T47D (cell line): ENCODE measurements at regions not wholly inside any gene's neighbourhood (a gene's known extent, or its start where the extent isn't known, plus 50 kb on each side); places are given as distances from the start of the nearest gene placed in this dataset.

Source experiments
- DNase-seq, 2 experiments: peaks; one replicate each; pipeline versions ENCODE4 v3.0.0 to v3.0.0-alpha.2; 2011 to 2012; ENCODE audit warnings: low read depth in 1 of 2, low spot score in 1 of 2
- JUND ChIP-seq: IDR thresholded peaks from 2 replicates; pipeline ENCODE4 v1.6.1; 2012; ENCODE audit warnings: low read depth
- in situ Hi-C: cut with HindIII; loops from 2 replicates; pipeline ENCODE4 v1.10.0; 2016; ENCODE audit warnings: low sequenced_read_pairs, low pct_unique_long_range_greater_than_20kb

GRCh38 chr14:25136811-25137210 is 86.9 kb upstream of the STXBP6 start:
- in situ Hi-C loops = no loop called here
- TF ChIP-seq JUND = no peak
- DNase-seq = no peak

- no peak for DNase-seq
- in situ Hi-C loops = no loop called here
- TF ChIP-seq JUND = no peak
Measured at GRCh38 chr14:25134184-25134583, 84.2 kb upstream of the STXBP6 start.

DNA sequence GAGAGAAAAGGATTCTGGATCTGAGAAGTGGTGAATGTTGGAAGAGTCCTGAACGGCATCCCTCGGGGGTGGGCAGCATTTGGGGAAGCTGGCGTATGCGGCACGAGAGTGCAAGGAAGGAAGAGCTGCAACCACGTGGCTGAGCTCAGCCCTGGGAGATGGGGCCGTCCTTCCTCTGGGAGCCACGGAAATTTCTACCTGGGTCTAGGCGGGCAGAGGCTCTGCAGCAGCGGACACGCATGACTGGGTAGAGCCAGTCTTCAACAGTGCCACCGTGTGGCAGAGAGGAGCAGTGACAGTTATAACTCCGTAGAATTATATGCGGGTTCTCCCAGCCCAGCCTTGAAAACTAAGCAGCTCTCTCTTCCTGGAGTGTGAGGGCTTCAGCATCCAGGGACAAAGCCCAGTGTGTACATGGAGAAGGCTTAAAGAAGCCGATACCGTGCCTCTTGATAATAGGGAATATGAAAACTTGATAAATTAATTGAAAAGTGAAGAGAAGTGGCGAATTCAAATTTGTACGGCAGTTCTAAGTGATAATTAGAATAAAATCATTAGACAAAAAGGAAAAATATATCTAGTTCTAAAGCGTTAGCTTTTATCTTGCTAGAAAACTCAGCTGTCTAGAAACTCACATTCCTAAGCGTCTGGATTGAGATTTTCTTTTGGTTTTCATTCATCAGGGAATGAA is 82.9 kb upstream of the STXBP6 start:
- DNase-seq = peak; percentile 56 to 85
- no peak for TF ChIP-seq JUND
- in situ Hi-C loops = no loop called here

GRCh38 chr14:25132094-25132493 is 82.1 kb upstream of the STXBP6 start:
- in situ Hi-C loops = no loop called here
- no peak for TF ChIP-seq JUND

GRCh38 chr14:25122843-25123242 is 72.9 kb upstream of the STXBP6 start:
- DNase-seq = no peak
- no peak for TF ChIP-seq JUND
- in situ Hi-C loops = no loop called here

More at GRCh38 chr14:25132094-25132493, 82.1 kb upstream of the STXBP6 start:
- DNase-seq = no peak

- in situ Hi-C loops = no loop called here
- DNase-seq = no peak
- TF ChIP-seq JUND = no peak
Measured at GRCh38 chr14:25122211-25122610, 72.3 kb upstream of the STXBP6 start.

GRCh38 chr14:25121337-25122129 is 71.6 kb upstream of the STXBP6 start:
- DNase-seq = peak in 1 of 2 experiments; percentile 23
- in situ Hi-C loops = no loop called here
- TF ChIP-seq JUND = no peak

GRCh38 chr14:25120261-25120660 is 70.3 kb upstream of the STXBP6 start:
- in situ Hi-C loops = no loop called here
- DNase-seq = no peak
- no peak for TF ChIP-seq JUND

DNA sequence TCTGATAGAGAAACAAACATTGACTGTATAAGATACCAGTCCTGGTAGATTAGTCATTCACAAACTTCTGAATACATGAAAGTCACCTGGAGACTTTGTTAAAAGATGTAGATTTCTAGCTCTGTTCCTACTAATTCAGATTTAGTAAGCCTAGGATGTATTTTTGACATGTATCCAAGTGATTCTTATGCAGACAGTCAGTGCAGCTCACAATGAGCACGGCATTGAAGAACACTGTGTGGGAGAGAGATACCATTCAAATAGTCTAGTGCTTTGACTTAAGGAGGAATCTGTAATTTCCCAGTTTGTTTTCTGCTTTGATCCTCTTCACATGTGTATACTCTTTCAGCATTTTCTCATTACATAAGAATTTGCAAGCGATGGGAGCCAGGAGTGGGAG is 68.7 kb upstream of the STXBP6 start:
- in situ Hi-C loops = no loop called here
- no peak for TF ChIP-seq JUND
- no peak for DNase-seq

DNA sequence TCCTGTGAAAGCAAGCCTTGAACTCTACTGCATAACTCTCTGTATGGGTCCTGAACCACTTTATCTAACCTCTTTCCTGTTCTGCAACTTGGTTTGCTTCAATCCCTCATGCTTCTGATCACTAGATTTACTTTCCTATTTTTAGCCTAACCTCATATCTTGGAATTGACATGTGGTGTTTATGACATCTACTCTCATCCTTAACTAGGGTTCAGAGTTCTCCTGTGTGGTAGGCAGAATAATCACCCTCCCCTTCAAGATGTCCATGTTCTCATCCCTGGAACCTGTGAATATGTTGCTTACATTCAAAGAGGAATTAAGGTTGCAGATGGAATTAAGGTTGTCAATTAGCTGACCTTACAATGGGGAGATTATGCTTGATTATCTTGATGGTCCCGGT is 67.4 kb upstream of the STXBP6 start:
- in situ Hi-C loops = no loop called here
- no peak for DNase-seq
- no peak for TF ChIP-seq JUND

DNA sequence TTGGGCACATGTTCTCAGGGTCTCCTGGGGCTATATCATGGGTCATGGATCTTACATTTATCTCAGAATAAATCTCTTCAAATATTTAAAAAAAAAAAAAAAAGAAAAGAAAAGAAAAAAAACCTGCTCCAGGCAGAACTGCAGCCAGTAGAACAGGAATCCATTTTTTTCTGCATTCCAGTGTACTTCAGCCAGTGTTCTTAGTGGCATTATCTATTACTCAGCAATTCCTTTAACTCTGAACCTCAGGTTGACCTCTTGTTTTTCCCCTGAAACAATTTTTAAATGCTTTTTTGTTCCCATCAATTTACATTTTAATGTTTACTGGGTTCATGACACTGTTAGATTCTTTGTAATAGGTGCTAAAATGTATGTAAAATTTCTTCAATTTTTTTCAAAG is 66.7 kb upstream of the STXBP6 start:
- no peak for TF ChIP-seq JUND
- DNase-seq = no peak
- in situ Hi-C loops = no loop called here

GRCh38 chr14:25113394-25113793 is 63.4 kb upstream of the STXBP6 start:
- in situ Hi-C loops = no loop called here
- no peak for TF ChIP-seq JUND
- DNase-seq = no peak

GRCh38 chr14:25111061-25111601 is 61.2 kb upstream of the STXBP6 start:
- TF ChIP-seq JUND = no peak
- in situ Hi-C loops = no loop called here
- DNase-seq = peak in 1 of 2 experiments; percentile 15

GRCh38 chr14:25110106-25110505 is 60.2 kb upstream of the STXBP6 start:
- in situ Hi-C loops = no loop called here
- no peak for TF ChIP-seq JUND
- DNase-seq = no peak
